ENCODE measurements at regions not wholly inside any gene's neighbourhood (a gene's known extent, or its start where the extent isn't known, plus 50 kb on each side); places are given as distances from the start of the nearest gene placed in this dataset.

DNA sequence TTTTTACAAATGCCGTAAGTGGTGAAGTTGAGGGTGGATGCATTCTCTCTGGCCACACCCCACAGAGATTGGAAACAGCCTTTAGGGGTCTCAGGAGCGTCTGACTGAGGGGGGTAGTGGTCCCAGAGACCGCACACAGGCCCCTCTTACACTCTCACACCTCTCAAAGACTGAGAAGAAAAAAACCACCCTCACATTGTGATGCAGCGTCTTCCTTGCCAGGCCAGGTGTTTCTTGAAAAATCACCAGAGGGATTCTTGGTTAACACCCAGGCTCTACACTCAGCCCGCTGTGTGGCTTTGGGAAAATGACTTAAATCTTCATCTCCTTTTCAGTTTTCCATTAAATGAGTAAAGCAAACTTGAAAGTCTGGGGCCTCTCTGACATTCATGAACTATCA is 115.8 kb upstream of the SPTLC3 start:
- no peaks in the 10 kb centered on the region for H3K27me3 ChIP-seq (ENCODE audit: insufficient read depth, low read length)
- H3K4me1 ChIP-seq (ENCODE audit: insufficient read depth, low read length) = no peaks in the 10 kb centered on the region
- no peak overlapping the region for H2AFZ ChIP-seq (ENCODE audit: low read depth, low read length)
- no peak overlapping the region for H3K4me3 Mint-ChIP-seq (ENCODE audit: unreplicated experiment)
- DNase-seq (ENCODE audit: low read depth) (no peak), FAIRE-seq (no peak)
- no peaks in the 10 kb centered on the region for H3K36me3 Mint-ChIP-seq (ENCODE audit: low read depth, unreplicated experiment)
- no peaks in the 10 kb centered on the region for H3K27me3 Mint-ChIP-seq (ENCODE audit: low read depth, unreplicated experiment)
- H3K27ac ChIP-seq (ENCODE audit: low read depth, low read length) = no peak overlapping the region
- no peak overlapping the region for H3K27ac Mint-ChIP-seq (ENCODE audit: unreplicated experiment)
- no peaks in the 10 kb centered on the region for H4K20me1 ChIP-seq (ENCODE audit: insufficient read depth, low read length)
- H3K36me3 ChIP-seq (ENCODE audit: insufficient read depth, low read length) = no peaks in the 10 kb centered on the region
- H3K4me2 ChIP-seq (ENCODE audit: low read length) = no peak overlapping the region
- no peak overlapping the region for H3K9ac ChIP-seq (ENCODE audit: low read length)
- no peaks in the 10 kb centered on the region for H3K4me1 Mint-ChIP-seq (ENCODE audit: low read depth, unreplicated experiment)
- no peak overlapping the region for H3K4me3 ChIP-seq (ENCODE audit: insufficient read depth, low read depth, low read length)
- TF ChIP-seq, protein P1, sequence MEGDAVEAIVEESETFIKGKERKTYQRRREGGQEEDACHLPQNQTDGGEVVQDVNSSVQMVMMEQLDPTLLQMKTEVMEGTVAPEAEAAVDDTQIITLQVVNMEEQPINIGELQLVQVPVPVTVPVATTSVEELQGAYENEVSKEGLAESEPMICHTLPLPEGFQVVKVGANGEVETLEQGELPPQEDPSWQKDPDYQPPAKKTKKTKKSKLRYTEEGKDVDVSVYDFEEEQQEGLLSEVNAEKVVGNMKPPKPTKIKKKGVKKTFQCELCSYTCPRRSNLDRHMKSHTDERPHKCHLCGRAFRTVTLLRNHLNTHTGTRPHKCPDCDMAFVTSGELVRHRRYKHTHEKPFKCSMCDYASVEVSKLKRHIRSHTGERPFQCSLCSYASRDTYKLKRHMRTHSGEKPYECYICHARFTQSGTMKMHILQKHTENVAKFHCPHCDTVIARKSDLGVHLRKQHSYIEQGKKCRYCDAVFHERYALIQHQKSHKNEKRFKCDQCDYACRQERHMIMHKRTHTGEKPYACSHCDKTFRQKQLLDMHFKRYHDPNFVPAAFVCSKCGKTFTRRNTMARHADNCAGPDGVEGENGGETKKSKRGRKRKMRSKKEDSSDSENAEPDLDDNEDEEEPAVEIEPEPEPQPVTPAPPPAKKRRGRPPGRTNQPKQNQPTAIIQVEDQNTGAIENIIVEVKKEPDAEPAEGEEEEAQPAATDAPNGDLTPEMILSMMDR (IDR thresholded peaks at IDR 0.05; ENCODE audit: insufficient read depth, low read depth, low read length) = no peak
- TF ChIP-seq EZH2 (IDR thresholded peaks at IDR 0.05; ENCODE audit: insufficient read depth, low read length) = no peak
- no peaks in the 10 kb centered on the region for H3K9me3 Mint-ChIP-seq (ENCODE audit: unreplicated experiment)
- H3K79me2 ChIP-seq (ENCODE audit: insufficient read depth, low read length) = no peaks in the 10 kb centered on the region
- H3K9me3 ChIP-seq (ENCODE audit: insufficient read depth, low read depth, low read length) = no peaks in the 10 kb centered on the region

DNA sequence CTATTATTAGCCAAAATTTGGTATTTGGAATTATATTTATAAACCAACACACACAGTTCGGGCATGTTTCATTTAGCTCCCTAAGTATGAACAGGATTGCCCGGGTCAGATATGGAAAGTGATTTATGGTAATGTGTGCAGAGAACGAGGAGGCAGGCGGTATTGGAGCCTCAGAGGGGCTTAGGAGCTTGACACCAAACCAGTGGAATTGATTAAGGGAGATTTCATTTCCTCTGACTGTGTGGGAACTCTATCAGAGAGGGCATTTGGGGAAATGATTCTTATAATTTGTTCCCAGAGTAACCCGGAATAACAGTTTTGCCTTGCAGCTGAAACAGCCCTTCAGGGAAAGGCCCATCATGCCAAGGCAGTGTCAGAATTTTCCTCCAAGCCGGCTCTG is 115.1 kb upstream of the SPTLC3 start:
- no peaks in the 10 kb centered on the region for H3K27me3 Mint-ChIP-seq (ENCODE audit: low read depth, unreplicated experiment)
- no peak overlapping the region for H3K4me2 ChIP-seq (ENCODE audit: low read length)
- no peak overlapping the region for H3K9ac ChIP-seq (ENCODE audit: low read length)
- no peak overlapping the region for H3K4me3 Mint-ChIP-seq (ENCODE audit: unreplicated experiment)
- H3K9me3 ChIP-seq (ENCODE audit: insufficient read depth, low read depth, low read length) = no peaks in the 10 kb centered on the region
- H3K4me3 ChIP-seq (ENCODE audit: insufficient read depth, low read depth, low read length) = no peak overlapping the region
- H3K27ac Mint-ChIP-seq (ENCODE audit: unreplicated experiment) = no peak overlapping the region
- no peaks in the 10 kb centered on the region for H3K36me3 ChIP-seq (ENCODE audit: insufficient read depth, low read length)
- no peaks in the 10 kb centered on the region for H3K27me3 ChIP-seq (ENCODE audit: insufficient read depth, low read length)
- H3K4me1 Mint-ChIP-seq (ENCODE audit: low read depth, unreplicated experiment) = no peaks in the 10 kb centered on the region
- H3K27ac ChIP-seq (ENCODE audit: low read depth, low read length) = no peak overlapping the region
- TF ChIP-seq, protein P1 (IDR thresholded peaks at IDR 0.05; ENCODE audit: insufficient read depth, low read depth, low read length) = no peak
- no peak for TF ChIP-seq EZH2 (IDR thresholded peaks at IDR 0.05; ENCODE audit: insufficient read depth, low read length)
- H2AFZ ChIP-seq (ENCODE audit: low read depth, low read length) = no peak overlapping the region
- H3K9me3 Mint-ChIP-seq (ENCODE audit: unreplicated experiment) = no peaks in the 10 kb centered on the region
- DNase-seq (ENCODE audit: low read depth) (no peak), FAIRE-seq (no peak)
- H3K79me2 ChIP-seq (ENCODE audit: insufficient read depth, low read length) = no peaks in the 10 kb centered on the region
- H3K36me3 Mint-ChIP-seq (ENCODE audit: low read depth, unreplicated experiment) = no peaks in the 10 kb centered on the region
- no peaks in the 10 kb centered on the region for H4K20me1 ChIP-seq (ENCODE audit: insufficient read depth, low read length)
- no peaks in the 10 kb centered on the region for H3K4me1 ChIP-seq (ENCODE audit: insufficient read depth, low read length)

DNA sequence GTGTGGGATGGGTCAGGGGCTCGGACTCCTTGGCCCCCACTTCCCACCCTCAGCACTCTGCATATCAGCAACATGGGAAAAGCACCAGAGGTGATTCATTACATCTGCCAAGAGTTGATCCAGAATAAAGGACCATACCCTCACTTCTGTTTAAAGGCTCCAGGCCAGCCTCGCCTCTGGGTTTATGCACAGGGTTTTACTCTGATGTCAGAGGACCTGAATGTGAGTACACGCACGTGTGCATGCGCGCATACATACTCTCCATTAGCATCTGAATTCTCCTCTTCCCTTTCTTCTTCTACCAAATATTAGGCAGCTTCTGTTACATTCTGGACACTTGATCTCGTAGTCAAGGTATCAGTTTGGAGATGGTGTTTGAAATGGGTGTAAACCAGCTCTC is 114.7 kb upstream of the SPTLC3 start:
- H3K4me3 Mint-ChIP-seq (ENCODE audit: unreplicated experiment) = no peak overlapping the region
- no peaks in the 10 kb centered on the region for H3K27me3 Mint-ChIP-seq (ENCODE audit: low read depth, unreplicated experiment)
- no peaks in the 10 kb centered on the region for H3K27me3 ChIP-seq (ENCODE audit: insufficient read depth, low read length)
- H3K4me2 ChIP-seq (ENCODE audit: low read length) = no peak overlapping the region
- no peak overlapping the region for H2AFZ ChIP-seq (ENCODE audit: low read depth, low read length)
- H3K4me3 ChIP-seq (ENCODE audit: insufficient read depth, low read depth, low read length) = no peak overlapping the region
- no peak overlapping the region for H3K27ac ChIP-seq (ENCODE audit: low read depth, low read length)
- H3K36me3 ChIP-seq (ENCODE audit: insufficient read depth, low read length) = no peaks in the 10 kb centered on the region
- no peak overlapping the region for H3K27ac Mint-ChIP-seq (ENCODE audit: unreplicated experiment)
- H3K36me3 Mint-ChIP-seq (ENCODE audit: low read depth, unreplicated experiment) = no peaks in the 10 kb centered on the region
- no peaks in the 10 kb centered on the region for H3K79me2 ChIP-seq (ENCODE audit: insufficient read depth, low read length)
- DNase-seq (ENCODE audit: low read depth) (no peak), FAIRE-seq (no peak)
- H3K9ac ChIP-seq (ENCODE audit: low read length) = no peak overlapping the region
- TF ChIP-seq EZH2 (IDR thresholded peaks at IDR 0.05; ENCODE audit: insufficient read depth, low read length) = no peak
- TF ChIP-seq, protein P1 (IDR thresholded peaks at IDR 0.05; ENCODE audit: insufficient read depth, low read depth, low read length) = no peak
- no peaks in the 10 kb centered on the region for H3K9me3 ChIP-seq (ENCODE audit: insufficient read depth, low read depth, low read length)
- no peaks in the 10 kb centered on the region for H3K9me3 Mint-ChIP-seq (ENCODE audit: unreplicated experiment)
- H4K20me1 ChIP-seq (ENCODE audit: insufficient read depth, low read length) = no peaks in the 10 kb centered on the region
- H3K4me1 Mint-ChIP-seq (ENCODE audit: low read depth, unreplicated experiment) = no peaks in the 10 kb centered on the region
- no peaks in the 10 kb centered on the region for H3K4me1 ChIP-seq (ENCODE audit: insufficient read depth, low read length)
